Nephron (organoid): ENCODE measurements at regions not wholly inside any gene's neighbourhood (a gene's known extent, or its start where the extent isn't known, plus 50 kb on each side); places are given as distances from the start of the nearest gene placed in this dataset.

Source experiments
- H3K27ac Mint-ChIP-seq, 3 experiments: 2 replicates each; pipeline ENCODE4 v1.8.0; 2020; ENCODE audit warnings: mixed read lengths in 3 of 3, mild to moderate bottlenecking in 2 of 3, moderate library complexity in 1 of 3
- H3K27me3 Mint-ChIP-seq: 2 replicates; pipeline ENCODE4 v1.8.0; 2021; ENCODE audit warnings: low read depth, mild to moderate bottlenecking, moderate library complexity, mixed read lengths
- H3K36me3 Mint-ChIP-seq: 2 replicates; pipeline ENCODE4 v1.8.0; 2020; ENCODE audit warnings: low read depth, mixed read lengths
- H3K4me1 Mint-ChIP-seq: 2 replicates; pipeline ENCODE4 v1.8.0; 2020; ENCODE audit warnings: mixed read lengths
- H3K4me3 Mint-ChIP-seq, 3 experiments: 2 replicates each; pipeline ENCODE4 v1.8.0; 2020; ENCODE audit warnings: mild to moderate bottlenecking in 3 of 3, mixed read lengths in 3 of 3, moderate library complexity in 2 of 3
- H3K9me3 Mint-ChIP-seq: 2 replicates; pipeline ENCODE4 v1.8.0; 2020; ENCODE audit warnings: mixed read lengths
- TF ChIP-seq, protein P1 (sequence below), 3 experiments: fragments of 200-600 bp; sonication (generic); IDR thresholded peaks; one replicate each; pipeline ENCODE4 v1.5.0; 2021; ENCODE audit warnings: antibody characterized with exemption in 3 of 3; ENCODE audit not compliant: unreplicated experiment in 3 of 3

DNA sequence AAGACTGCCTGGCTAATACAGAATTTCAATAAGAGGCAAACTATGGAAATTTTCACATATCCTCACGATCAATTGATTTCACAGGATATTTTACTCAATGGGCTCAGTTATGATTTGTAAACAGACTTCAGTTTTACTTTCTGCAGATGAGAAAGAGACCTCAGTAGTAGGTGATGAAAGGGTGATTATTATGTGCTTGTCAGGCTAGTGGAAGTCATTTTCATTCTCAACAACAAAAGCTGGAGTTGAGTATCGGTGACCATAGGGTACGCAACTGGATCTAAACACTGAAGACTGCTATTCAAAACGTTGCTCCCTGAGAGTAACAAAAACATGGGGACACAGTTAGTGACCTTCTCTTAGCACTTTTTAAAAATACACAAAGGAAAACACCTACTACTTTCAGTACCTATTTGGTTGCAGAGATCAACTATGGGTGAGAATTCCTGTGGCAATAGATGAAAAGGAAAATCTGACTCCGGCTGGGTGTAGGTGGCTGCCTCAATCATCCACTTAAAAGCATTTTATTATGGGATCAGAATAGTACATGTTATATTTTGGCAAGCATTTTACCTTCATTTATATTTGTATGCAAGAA lies 126.2 kb upstream of the VRK2 start:
- Mint-ChIP-seq H3K36me3 (no peaks in the 10 kb centered on the region), H3K27ac (no peak overlapping the region), H3K27me3 (no peaks in the 10 kb centered on the region), H3K4me3 (no peak overlapping the region), H3K9me3 (no peaks in the 10 kb centered on the region), H3K4me1 (no peaks in the 10 kb centered on the region)
- TF ChIP-seq, protein P1, sequence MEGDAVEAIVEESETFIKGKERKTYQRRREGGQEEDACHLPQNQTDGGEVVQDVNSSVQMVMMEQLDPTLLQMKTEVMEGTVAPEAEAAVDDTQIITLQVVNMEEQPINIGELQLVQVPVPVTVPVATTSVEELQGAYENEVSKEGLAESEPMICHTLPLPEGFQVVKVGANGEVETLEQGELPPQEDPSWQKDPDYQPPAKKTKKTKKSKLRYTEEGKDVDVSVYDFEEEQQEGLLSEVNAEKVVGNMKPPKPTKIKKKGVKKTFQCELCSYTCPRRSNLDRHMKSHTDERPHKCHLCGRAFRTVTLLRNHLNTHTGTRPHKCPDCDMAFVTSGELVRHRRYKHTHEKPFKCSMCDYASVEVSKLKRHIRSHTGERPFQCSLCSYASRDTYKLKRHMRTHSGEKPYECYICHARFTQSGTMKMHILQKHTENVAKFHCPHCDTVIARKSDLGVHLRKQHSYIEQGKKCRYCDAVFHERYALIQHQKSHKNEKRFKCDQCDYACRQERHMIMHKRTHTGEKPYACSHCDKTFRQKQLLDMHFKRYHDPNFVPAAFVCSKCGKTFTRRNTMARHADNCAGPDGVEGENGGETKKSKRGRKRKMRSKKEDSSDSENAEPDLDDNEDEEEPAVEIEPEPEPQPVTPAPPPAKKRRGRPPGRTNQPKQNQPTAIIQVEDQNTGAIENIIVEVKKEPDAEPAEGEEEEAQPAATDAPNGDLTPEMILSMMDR (IDR thresholded peaks at IDR 0.05; ENCODE audit: unreplicated experiment in 3 of 3): no peak

- H3K27me3 Mint-ChIP-seq: no peaks in the 10 kb centered on the region
Measured at GRCh38 chr2:57934659-57935058, 111.9 kb upstream of the VRK2 start.

GRCh38 chr2:57936216-57936615 lies 110.4 kb upstream of the VRK2 start:
- peaks cover 27% of the 10 kb centered on the region for H3K9me3 Mint-ChIP-seq
- no peaks in the 10 kb centered on the region for H3K27me3 Mint-ChIP-seq
- peaks cover 4% of the 10 kb centered on the region for H3K36me3 Mint-ChIP-seq

More at GRCh38 chr2:57934659-57935058, 111.9 kb upstream of the VRK2 start:
- no peaks in the 10 kb centered on the region for H3K4me1 Mint-ChIP-seq
- peaks cover 32% of the 10 kb centered on the region for H3K9me3 Mint-ChIP-seq
- no peak overlapping the region for H3K4me3 Mint-ChIP-seq
- TF ChIP-seq, protein P1 (IDR thresholded peaks at IDR 0.05; ENCODE audit: unreplicated experiment in 3 of 3): no peak
- no peak overlapping the region for H3K27ac Mint-ChIP-seq
- peaks cover 4% of the 10 kb centered on the region for H3K36me3 Mint-ChIP-seq

GRCh38 chr2:57937456-57937855 lies 109.2 kb upstream of the VRK2 start:
- H3K9me3 Mint-ChIP-seq: peaks cover 25% of the 10 kb centered on the region
- H3K27me3 Mint-ChIP-seq: no peaks in the 10 kb centered on the region
- no peak overlapping the region for H3K27ac Mint-ChIP-seq
- no peaks in the 10 kb centered on the region for H3K4me1 Mint-ChIP-seq
- peaks cover 4% of the 10 kb centered on the region for H3K36me3 Mint-ChIP-seq
- TF ChIP-seq, protein P1 (IDR thresholded peaks at IDR 0.05; ENCODE audit: unreplicated experiment in 3 of 3): no peak
- H3K4me3 Mint-ChIP-seq: no peak overlapping the region

More at GRCh38 chr2:57936216-57936615, 110.4 kb upstream of the VRK2 start:
- TF ChIP-seq, protein P1 (IDR thresholded peaks at IDR 0.05; ENCODE audit: unreplicated experiment in 3 of 3): no peak
- H3K27ac Mint-ChIP-seq: no peak overlapping the region
- H3K4me1 Mint-ChIP-seq: no peaks in the 10 kb centered on the region
- H3K4me3 Mint-ChIP-seq: no peak overlapping the region

- H3K36me3 Mint-ChIP-seq: no peaks in the 10 kb centered on the region
- no peak overlapping the region for H3K27ac Mint-ChIP-seq
- TF ChIP-seq, protein P1 (IDR thresholded peaks at IDR 0.05; ENCODE audit: unreplicated experiment in 3 of 3): no peak
Measured at GRCh38 chr2:57941816-57942215, 104.8 kb upstream of the VRK2 start.

GRCh38 chr2:57943315-57943714 lies 103.3 kb upstream of the VRK2 start:
- Mint-ChIP-seq H3K4me1 (no peaks in the 10 kb centered on the region), H3K27me3 (no peaks in the 10 kb centered on the region), H3K4me3 (no peak overlapping the region), H3K9me3 (no peaks in the 10 kb centered on the region), H3K27ac (no peak overlapping the region), H3K36me3 (no peaks in the 10 kb centered on the region)
- TF ChIP-seq, protein P1 (IDR thresholded peaks at IDR 0.05; ENCODE audit: unreplicated experiment in 3 of 3): no peak

More at GRCh38 chr2:57941816-57942215, 104.8 kb upstream of the VRK2 start:
- Mint-ChIP-seq H3K4me1 (no peaks in the 10 kb centered on the region), H3K27me3 (no peaks in the 10 kb centered on the region), H3K9me3 (no peaks in the 10 kb centered on the region), H3K4me3 (no peak overlapping the region)
